ENCODE measurements at regions not wholly inside any gene's neighbourhood (a gene's known extent, or its start where the extent isn't known, plus 50 kb on each side); places are given as distances from the start of the nearest gene placed in this dataset.

- H3K27me3 ChIP-seq (ENCODE audit: insufficient read depth, low read length, poor library complexity, severe bottlenecking): no peaks in the 10 kb centered on the region
- H4K20me1 ChIP-seq (ENCODE audit: insufficient read depth, low read length, poor library complexity, severe bottlenecking): no peaks in the 10 kb centered on the region
- H3K79me2 ChIP-seq (ENCODE audit: insufficient read depth, low read length): no peaks in the 10 kb centered on the region
- H3K9me3 ChIP-seq (ENCODE audit: insufficient read depth, low read depth, low read length): no peaks in the 10 kb centered on the region
- no peak overlapping the region for H3K4me2 ChIP-seq (ENCODE audit: low read depth, low read length, poor library complexity, severe bottlenecking)
- no peaks in the 10 kb centered on the region for H3F3A ChIP-seq (ENCODE audit: low read depth)
- H3K4me3 ChIP-seq (ENCODE audit: low read length, poor library complexity, severe bottlenecking): no peak overlapping the region
- TF ChIP-seq CTCF (conservative IDR thresholded peaks at IDR 0.05; ENCODE audit: low read length): no peak
- TF ChIP-seq EZH2phosphoT487 (IDR thresholded peaks at IDR 0.05; ENCODE audit: borderline replicate concordance): no peak
- no peaks in the 10 kb centered on the region for H3K4me1 ChIP-seq (ENCODE audit: insufficient read depth, low read length, poor library complexity, severe bottlenecking)
- no peak overlapping the region for H3K9ac ChIP-seq (ENCODE audit: low read depth, low read length, poor library complexity, severe bottlenecking)
- H3K36me3 ChIP-seq (ENCODE audit: insufficient read depth, low read length): no peaks in the 10 kb centered on the region
- no peak overlapping the region for H2AFZ ChIP-seq (ENCODE audit: low read length)
- H3K9me2 ChIP-seq (replicated peaks; ENCODE audit: low read depth, low read length): no peaks in the 10 kb centered on the region
Measured at GRCh38 chr6:121607721-121608120, 172.3 kb downstream of the GJA1 start.

GRCh38 chr6:121608270-121608669, 172.8 kb downstream of the GJA1 start:
- TF ChIP-seq EZH2phosphoT487 (IDR thresholded peaks at IDR 0.05; ENCODE audit: borderline replicate concordance): no peak
- TF ChIP-seq CTCF (conservative IDR thresholded peaks at IDR 0.05; ENCODE audit: low read length): no peak
- Histone ChIP-seq H3K36me3 (ENCODE audit: insufficient read depth, low read length) (no peaks in the 10 kb centered on the region), H3K9ac (ENCODE audit: low read depth, low read length, poor library complexity, severe bottlenecking) (no peak overlapping the region), H3K79me2 (ENCODE audit: insufficient read depth, low read length) (no peaks in the 10 kb centered on the region), H3K4me3 (ENCODE audit: low read length, poor library complexity, severe bottlenecking) (no peak overlapping the region), H2AFZ (ENCODE audit: low read length) (no peak overlapping the region), H3K9me3 (ENCODE audit: insufficient read depth, low read depth, low read length) (no peaks in the 10 kb centered on the region), H4K20me1 (ENCODE audit: insufficient read depth, low read length, poor library complexity, severe bottlenecking) (no peaks in the 10 kb centered on the region), H3F3A (ENCODE audit: low read depth) (no peaks in the 10 kb centered on the region), H3K4me2 (ENCODE audit: low read depth, low read length, poor library complexity, severe bottlenecking) (no peak overlapping the region), H3K27me3 (ENCODE audit: insufficient read depth, low read length, poor library complexity, severe bottlenecking) (no peaks in the 10 kb centered on the region), H3K4me1 (ENCODE audit: insufficient read depth, low read length, poor library complexity, severe bottlenecking) (no peaks in the 10 kb centered on the region), H3K9me2 (replicated peaks; ENCODE audit: low read depth, low read length) (no peaks in the 10 kb centered on the region)

- H3F3A ChIP-seq (ENCODE audit: low read depth): no peaks in the 10 kb centered on the region
- H3K9ac ChIP-seq (ENCODE audit: low read depth, low read length, poor library complexity, severe bottlenecking): no peak overlapping the region
- no peaks in the 10 kb centered on the region for H3K9me3 ChIP-seq (ENCODE audit: insufficient read depth, low read depth, low read length)
Measured at GRCh38 chr6:121609281-121609680, 173.8 kb downstream of the GJA1 start.

More at GRCh38 chr6:121609281-121609680, 173.8 kb downstream of the GJA1 start:
- no peaks in the 10 kb centered on the region for H4K20me1 ChIP-seq (ENCODE audit: insufficient read depth, low read length, poor library complexity, severe bottlenecking)
- H3K36me3 ChIP-seq (ENCODE audit: insufficient read depth, low read length): no peaks in the 10 kb centered on the region
- no peaks in the 10 kb centered on the region for H3K4me1 ChIP-seq (ENCODE audit: insufficient read depth, low read length, poor library complexity, severe bottlenecking)
- H2AFZ ChIP-seq (ENCODE audit: low read length): no peak overlapping the region
- no peak overlapping the region for H3K4me3 ChIP-seq (ENCODE audit: low read length, poor library complexity, severe bottlenecking)
- H3K27me3 ChIP-seq (ENCODE audit: insufficient read depth, low read length, poor library complexity, severe bottlenecking): no peaks in the 10 kb centered on the region
- H3K9me2 ChIP-seq (replicated peaks; ENCODE audit: low read depth, low read length): no peaks in the 10 kb centered on the region
- H3K79me2 ChIP-seq (ENCODE audit: insufficient read depth, low read length): no peaks in the 10 kb centered on the region
- TF ChIP-seq CTCF (conservative IDR thresholded peaks at IDR 0.05; ENCODE audit: low read length) (no peak), EZH2phosphoT487 (IDR thresholded peaks at IDR 0.05; ENCODE audit: borderline replicate concordance) (no peak)
- no peak overlapping the region for H3K4me2 ChIP-seq (ENCODE audit: low read depth, low read length, poor library complexity, severe bottlenecking)

Data from Loucy (cell line).